GM12801 (cell line): ENCODE measurements at regions not wholly inside any gene's neighbourhood (a gene's known extent, or its start where the extent isn't known, plus 50 kb on each side); places are given as distances from the start of the nearest gene placed in this dataset.

Experiments used
- CTCF ChIP-seq: IDR thresholded peaks from one replicate; pipeline ENCODE4 v1.5.1; 2011; ENCODE audit warnings: control low read depth; ENCODE audit not compliant: insufficient read length; ENCODE audit errors: extremely low read depth

GRCh38 chr3:159679900-159680299 lies 308.7 kb upstream of the IL12A start:
- no peak for TF ChIP-seq CTCF

DNA sequence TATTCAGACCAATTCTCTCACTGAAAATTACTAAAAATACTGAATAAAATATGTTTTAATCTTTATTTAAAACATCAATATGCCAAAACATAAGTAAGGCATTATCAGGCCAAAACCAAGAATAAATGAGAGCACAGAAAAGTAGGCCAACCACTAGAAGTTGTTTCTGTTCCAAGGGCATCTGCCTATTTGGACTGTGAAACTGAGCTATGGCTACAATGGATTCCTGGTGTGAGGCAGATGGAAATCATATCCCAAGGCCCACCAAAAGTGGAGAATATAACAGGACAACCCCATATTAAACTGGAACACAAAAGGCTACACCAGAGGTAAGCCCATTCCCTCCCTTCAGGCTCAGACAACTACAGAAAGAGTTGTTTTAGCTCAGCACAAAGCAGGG lies 302.8 kb upstream of the IL12A start:
- TF ChIP-seq CTCF: no peak

DNA sequence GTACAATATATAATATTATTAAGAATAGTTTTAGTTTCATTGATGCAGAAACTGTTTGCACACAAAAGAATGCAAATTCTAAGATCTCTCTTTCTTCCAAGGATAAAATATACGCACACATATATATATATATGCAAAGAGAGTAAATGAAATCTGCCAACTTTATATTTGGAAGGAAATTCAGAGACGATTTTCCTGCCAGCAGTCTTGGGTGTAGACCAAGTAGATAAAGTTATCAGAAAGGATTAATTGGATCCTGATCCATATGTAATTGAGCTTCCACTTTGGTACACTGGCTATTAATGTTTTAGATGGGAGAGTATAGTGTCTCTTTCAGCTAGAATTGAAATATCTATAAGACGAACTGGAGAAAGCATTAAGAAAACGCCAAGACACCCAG lies 295.4 kb upstream of the IL12A start:
- no peak for TF ChIP-seq CTCF

DNA sequence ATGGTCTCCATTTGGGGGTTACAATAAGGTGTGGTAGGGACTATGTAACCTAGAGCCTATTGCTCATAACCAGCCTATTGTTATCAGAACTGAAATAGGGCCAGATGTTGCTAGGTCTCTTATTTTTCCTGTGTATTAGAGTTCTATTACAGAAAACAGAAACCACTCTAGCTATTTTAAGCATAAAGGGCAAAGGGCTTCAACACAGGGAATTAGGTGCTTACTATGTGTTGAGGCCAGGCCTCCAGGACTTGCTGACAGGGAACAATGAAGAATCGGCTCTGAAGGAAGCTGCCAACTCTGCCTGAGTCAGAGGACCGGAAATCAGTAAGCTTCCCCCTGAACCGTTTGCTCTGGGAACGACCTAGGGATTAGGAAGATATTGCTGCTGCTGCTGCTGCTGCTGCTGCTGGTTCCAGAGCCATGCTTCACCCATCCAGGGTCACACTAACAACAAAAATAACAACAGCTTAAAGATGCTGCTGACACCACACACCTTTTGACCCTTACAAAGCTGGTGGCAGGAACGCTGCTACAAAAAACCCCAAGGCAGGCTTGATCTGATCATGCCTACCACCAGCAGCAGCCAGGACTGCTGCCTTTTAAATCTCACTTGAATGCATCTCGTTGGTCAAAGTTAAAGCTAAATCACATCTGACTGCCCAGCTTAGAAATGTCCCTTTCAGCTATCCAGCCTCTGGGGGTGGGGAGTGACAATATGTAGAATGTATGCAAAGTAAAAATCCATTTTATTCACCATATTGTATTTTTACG lies 276.9 kb upstream of the IL12A start:
- no peak for TF ChIP-seq CTCF

- TF ChIP-seq CTCF: no peak
Measured at GRCh38 chr3:159721324-159721723, 267.3 kb upstream of the IL12A start.

GRCh38 chr3:159723295-159723694 lies 265.3 kb upstream of the IL12A start:
- no peak for TF ChIP-seq CTCF

GRCh38 chr3:159724627-159725026 lies 264.0 kb upstream of the IL12A start:
- no peak for TF ChIP-seq CTCF
